H1 (cell line): ENCODE measurements at regions not wholly inside any gene's neighbourhood (a gene's known extent, or its start where the extent isn't known, plus 50 kb on each side); places are given as distances from the start of the nearest gene placed in this dataset.

Experiments used
- CTCF ChIA-PET: fragments of 300-600 bp; sonication (Branson Sonifier 250); formaldehyde crosslinking; loops from one replicate; lab custom pipeline; 2021; ENCODE audit not compliant: partially characterized antibody; lab: Charles Lee
- POLR2A ChIA-PET: fragments of 300-600 bp; sonication (Branson Sonifier 250); formaldehyde crosslinking; loops from one replicate; lab custom pipeline; 2021; ENCODE audit warnings: inconsistent platforms; ENCODE audit not compliant: partially characterized antibody; lab: Charles Lee
- DNase-seq, 2 experiments: peaks; one replicate each; pipeline versions ENCODE4 v3.0.0 to v3.0.0-alpha.2; 2010 to 2022; ENCODE audit warnings: low spot score in 2 of 2, low read depth in 1 of 2, mixed read lengths in 1 of 2
- FAIRE-seq: peaks from 2 replicates; lab custom pipeline; 2011; peaks lifted over from hg19 to GRCh38; lab: Jason Lieb, UNC
- H2AFZ ChIP-seq: 2 replicates; pipeline ENCODE4 v1.8.1; 2012; ENCODE audit warnings: low read length, inconsistent platforms
- H2AK5ac ChIP-seq: 2 replicates; pipeline ENCODE4 v1.6.1; 2013; ENCODE audit warnings: low read depth, low read length
- H2BK120ac ChIP-seq: replicated peaks from 2 replicates; pipeline ENCODE3; 2013; ENCODE audit warnings: low read depth, low read length, inconsistent platforms
- H2BK12ac ChIP-seq: 2 replicates; pipeline ENCODE4 v1.6.1; 2013; ENCODE audit warnings: low read depth, low read length
- H2BK15ac ChIP-seq: 2 replicates; pipeline ENCODE4 v1.6.1; 2013; ENCODE audit warnings: low read length
- H2BK20ac ChIP-seq: 2 replicates; pipeline ENCODE4 v1.6.1; 2013; ENCODE audit warnings: low read length
- H2BK5ac ChIP-seq: 2 replicates; pipeline ENCODE4 v1.6.1; 2013; ENCODE audit warnings: low read depth, low read length
- H3K14ac ChIP-seq: 2 replicates; pipeline ENCODE4 v1.6.1; 2013; ENCODE audit warnings: inconsistent platforms; ENCODE audit not compliant: insufficient read length
- H3K18ac ChIP-seq: 2 replicates; pipeline ENCODE4 v1.6.1; 2013; ENCODE audit warnings: low read length; ENCODE audit errors: extremely low read depth
- H3K23ac ChIP-seq: 2 replicates; pipeline ENCODE4 v1.6.1; 2013; ENCODE audit warnings: inconsistent platforms; ENCODE audit not compliant: insufficient read length
- H3K23me2 ChIP-seq: 2 replicates; pipeline ENCODE4 v1.6.1; 2013; ENCODE audit warnings: low read depth, low read length
- H3K27ac ChIP-seq: 2 replicates; pipeline ENCODE4 v1.6.1; 2011; ENCODE audit warnings: low read depth, low read length, inconsistent platforms
- H3K27me3 ChIP-seq, 4 experiments: replicated peaks in 1 of 4; 1 replicate in 1 of 4; 2 replicates in 3 of 4; pipeline versions ENCODE4 v1.6.1 to v1.8.1; 2011 to 2013; ENCODE audit warnings: low read length in 3 of 4, mild to moderate bottlenecking in 3 of 4, inconsistent platforms in 2 of 4, mixed read lengths in 2 of 4, moderate library complexity in 1 of 4; ENCODE audit not compliant: control insufficient read depth in 3 of 4, insufficient read depth in 3 of 4; ENCODE audit errors: extremely low read depth in 1 of 4
- H3K36me3 ChIP-seq, 4 experiments: 2 replicates each; pipeline versions ENCODE4 v1.6.1 to v1.8.1; 2011 to 2013; ENCODE audit warnings: mild to moderate bottlenecking in 4 of 4, low read length in 3 of 4, moderate library complexity in 2 of 4, control low read depth in 1 of 4, inconsistent platforms in 1 of 4; ENCODE audit not compliant: insufficient read depth in 4 of 4, control insufficient read depth in 2 of 4
- H3K4ac ChIP-seq: replicated peaks from 2 replicates; pipeline ENCODE3; 2013; ENCODE audit warnings: low read length, low read depth, mixed read lengths, inconsistent platforms; ENCODE audit not compliant: insufficient read length
- H3K4me1 ChIP-seq, 4 experiments: replicated peaks in 1 of 4; 1 replicate in 1 of 4; 2 replicates in 3 of 4; pipeline versions ENCODE4 v1.6.1 to v1.8.1; 2011 to 2013; ENCODE audit warnings: low read length in 3 of 4, inconsistent platforms in 2 of 4, mixed read lengths in 1 of 4; ENCODE audit not compliant: insufficient read depth in 4 of 4, control insufficient read depth in 3 of 4
- H3K4me2 ChIP-seq, 2 experiments: 2 replicates each; pipeline versions ENCODE4 v1.6.1 to v1.8.1; 2011 to 2013; ENCODE audit warnings: low read depth in 2 of 2, low read length in 2 of 2, control low read depth in 1 of 2, inconsistent platforms in 1 of 2, mild to moderate bottlenecking in 1 of 2; ENCODE audit not compliant: insufficient read depth in 1 of 2
- H3K4me3 ChIP-seq, 4 experiments: fragments of 200-600, 300-600 bp in 1 of 4; sonication (generic), shearing (Covaris generic), sonication (Bioruptor Twin) in 1 of 4; 2 replicates each; pipeline versions ENCODE4 v1.5.1 to v1.8.1; 2011 to 2016; ENCODE audit warnings: low read length in 4 of 4, low read depth in 3 of 4, control low read depth in 2 of 4, inconsistent platforms in 2 of 4, mild to moderate bottlenecking in 2 of 4, mixed read lengths in 1 of 4, moderate library complexity in 1 of 4; ENCODE audit not compliant: insufficient read depth in 2 of 4; ENCODE audit errors: extremely low read depth in 1 of 4
- H3K56ac ChIP-seq: replicated peaks from 2 replicates; pipeline ENCODE3; 2013; ENCODE audit warnings: low read depth, mild to moderate bottlenecking, mixed read lengths, low read length, inconsistent platforms; ENCODE audit not compliant: insufficient read length
- H3K79me1 ChIP-seq: 2 replicates; pipeline ENCODE4 v1.6.1; 2013; ENCODE audit warnings: low read depth, low read length, control low read depth
- H3K79me2 ChIP-seq, 2 experiments: 2 replicates each; pipeline versions ENCODE4 v1.6.1 to v1.8.1; 2012 to 2013; ENCODE audit warnings: low read length in 2 of 2, mild to moderate bottlenecking in 2 of 2, inconsistent platforms in 1 of 2; ENCODE audit not compliant: insufficient read depth in 2 of 2, control insufficient read depth in 1 of 2
- H3K9ac ChIP-seq, 4 experiments: replicated peaks in 1 of 4; 1 replicate in 1 of 4; 2 replicates in 3 of 4; pipeline versions ENCODE4 v1.6.1 to v1.8.1; 2011 to 2013; ENCODE audit warnings: low read depth in 3 of 4, low read length in 3 of 4, control low read depth in 2 of 4, mild to moderate bottlenecking in 2 of 4, moderate library complexity in 2 of 4, inconsistent platforms in 1 of 4; ENCODE audit errors: extremely low read depth in 1 of 4
- H3K9me3 ChIP-seq, 2 experiments: 2 replicates each; pipeline versions ENCODE4 v1.6.1 to v1.8.1; 2012 to 2013; ENCODE audit warnings: mild to moderate bottlenecking in 2 of 2, moderate library complexity in 2 of 2, control low read depth in 1 of 2, inconsistent platforms in 1 of 2, low read depth in 1 of 2, low read length in 1 of 2, mixed read lengths in 1 of 2; ENCODE audit not compliant: insufficient read depth in 2 of 2
- H4K20me1 ChIP-seq, 2 experiments: replicated peaks in 1 of 2; 2 replicates each; pipeline versions ENCODE3 to v1.8.1; 2011 to 2013; ENCODE audit warnings: inconsistent platforms in 2 of 2, low read length in 2 of 2, mild to moderate bottlenecking in 1 of 2; ENCODE audit not compliant: insufficient read depth in 2 of 2, control insufficient read depth in 1 of 2
- H4K5ac ChIP-seq: 2 replicates; pipeline ENCODE4 v1.6.1; 2013; ENCODE audit warnings: low read length, low read depth, mixed read lengths, inconsistent platforms; ENCODE audit not compliant: insufficient read length
- H4K8ac ChIP-seq: 2 replicates; pipeline ENCODE4 v1.8.0; 2013; ENCODE audit warnings: mild to moderate bottlenecking, moderate library complexity, low read length, inconsistent platforms; ENCODE audit not compliant: insufficient read depth; ENCODE audit errors: extremely low read depth
- H4K91ac ChIP-seq: replicated peaks from 2 replicates; pipeline ENCODE3; 2013; ENCODE audit warnings: low read length, mixed read lengths, inconsistent platforms; ENCODE audit not compliant: insufficient read length
- CTBP2 ChIP-seq: IDR thresholded peaks from 2 replicates; pipeline ENCODE4 v1.7.0; 2011; ENCODE audit warnings: borderline replicate concordance, mild to moderate bottlenecking, moderate library complexity, mixed read lengths, low read length; ENCODE audit not compliant: insufficient read depth, insufficient read length
- JUN ChIP-seq: IDR thresholded peaks from 2 replicates; pipeline ENCODE4 v1.6.1; 2011; ENCODE audit warnings: low read depth, mild to moderate bottlenecking, improper control_type of control experiment, low read length
- JUND ChIP-seq: IDR thresholded peaks from 2 replicates; pipeline ENCODE4 v1.6.1; 2011; ENCODE audit warnings: mild to moderate bottlenecking, improper control_type of control experiment, low read length
- RAD21 ChIP-seq, 2 experiments: IDR thresholded peaks in 1 of 2; conservative IDR thresholded peaks in 1 of 2; 2 replicates each; pipeline ENCODE4 v1.6.1; 2011; ENCODE audit warnings: low read depth in 2 of 2, low read length in 2 of 2, improper control_type of control experiment in 1 of 2, inconsistent platforms in 1 of 2, mild to moderate bottlenecking in 1 of 2, moderate library complexity in 1 of 2
- TAF1 ChIP-seq: IDR thresholded peaks from 2 replicates; pipeline ENCODE4 v1.6.1; 2011; ENCODE audit warnings: mild to moderate bottlenecking, low read depth, low read length
- WGBS, 2 experiments: shearing (Covaris generic) in 1 of 2; methylation state at CpG; one replicate each; pipeline versions ENCODE4 v1.1.6 to v1.1.7; 2013 to 2015; ENCODE audit warnings: low lambda C conversion rate in 2 of 2, mixed read lengths in 2 of 2, inconsistent platforms in 1 of 2, low coverage in 1 of 2, missing lambda C conversion rate in 1 of 2; ENCODE audit not compliant: insufficient replicate concordance in 2 of 2, insufficient coverage in 1 of 2, insufficient read length in 1 of 2; ENCODE audit errors: extremely low coverage in 1 of 2, missing lambda C conversion rate in 1 of 2; 5-methylcytosine and 5-hydroxymethylcytosine counted together
- TF ChIP-seq, protein P1 (sequence below), 3 experiments: IDR thresholded peaks; 1 replicate in 2 of 3; 2 replicates in 1 of 3; pipeline versions ENCODE4 v1.5.1 to v1.6.1; 2011; ENCODE audit warnings: low read length in 3 of 3, mild to moderate bottlenecking in 3 of 3, inconsistent platforms in 2 of 3, low read depth in 1 of 3, moderate library complexity in 1 of 3; ENCODE audit not compliant: insufficient read depth in 1 of 3; ENCODE audit errors: control extremely low read depth in 1 of 3

DNA sequence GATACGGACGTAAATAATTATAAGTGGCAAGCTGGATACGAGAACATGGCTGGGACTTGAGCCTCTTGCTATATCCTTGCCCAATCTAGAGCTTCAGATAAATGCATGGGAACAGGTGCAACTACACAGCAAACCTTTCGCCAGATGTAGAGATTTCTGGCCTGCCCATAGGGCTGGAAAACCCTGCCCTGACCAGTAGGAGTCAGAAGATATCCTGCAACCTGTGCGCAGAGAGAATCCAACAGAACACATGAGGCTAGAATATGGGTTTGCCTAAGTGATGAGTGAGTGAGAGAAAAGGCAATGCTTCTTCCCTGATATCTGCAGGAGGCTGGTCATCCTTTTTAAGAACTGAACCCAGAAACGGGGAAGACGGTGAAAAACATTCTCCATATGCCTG lies 805.3 kb upstream of the TENM3 start:
- no peaks in the 10 kb centered on the region for H3K79me2 ChIP-seq
- no peak overlapping the region for H3K4me3 ChIP-seq
- POLR2A ChIA-PET, result no interaction called here
- H3K18ac ChIP-seq, result no peak overlapping the region
- TF ChIP-seq CTBP2 (no peak), JUN (no peak), TAF1 (no peak), JUND (no peak), RAD21 (IDR thresholded peaks at IDR 0.05 in 1 of 2, conservative IDR thresholded peaks at IDR 0.05 in 1 of 2; ENCODE audit: low read depth in 2 of 2, low read length in 2 of 2) (peak; percentile 36 to 49; a peak in 3 of 4 replicates)
- TF ChIP-seq, protein P1, sequence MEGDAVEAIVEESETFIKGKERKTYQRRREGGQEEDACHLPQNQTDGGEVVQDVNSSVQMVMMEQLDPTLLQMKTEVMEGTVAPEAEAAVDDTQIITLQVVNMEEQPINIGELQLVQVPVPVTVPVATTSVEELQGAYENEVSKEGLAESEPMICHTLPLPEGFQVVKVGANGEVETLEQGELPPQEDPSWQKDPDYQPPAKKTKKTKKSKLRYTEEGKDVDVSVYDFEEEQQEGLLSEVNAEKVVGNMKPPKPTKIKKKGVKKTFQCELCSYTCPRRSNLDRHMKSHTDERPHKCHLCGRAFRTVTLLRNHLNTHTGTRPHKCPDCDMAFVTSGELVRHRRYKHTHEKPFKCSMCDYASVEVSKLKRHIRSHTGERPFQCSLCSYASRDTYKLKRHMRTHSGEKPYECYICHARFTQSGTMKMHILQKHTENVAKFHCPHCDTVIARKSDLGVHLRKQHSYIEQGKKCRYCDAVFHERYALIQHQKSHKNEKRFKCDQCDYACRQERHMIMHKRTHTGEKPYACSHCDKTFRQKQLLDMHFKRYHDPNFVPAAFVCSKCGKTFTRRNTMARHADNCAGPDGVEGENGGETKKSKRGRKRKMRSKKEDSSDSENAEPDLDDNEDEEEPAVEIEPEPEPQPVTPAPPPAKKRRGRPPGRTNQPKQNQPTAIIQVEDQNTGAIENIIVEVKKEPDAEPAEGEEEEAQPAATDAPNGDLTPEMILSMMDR (IDR thresholded peaks at IDR 0.05; ENCODE audit: control extremely low read depth in 1 of 3, insufficient read depth in 1 of 3, low read depth in 1 of 3, low read length in 3 of 3), result peak; percentile 16 to 37 (median 22); a peak in 3 of 4 replicates
- no peak overlapping the region for H2BK120ac ChIP-seq
- 90% methylated on average over 7 of the region's 7 CpGs; no CpG with 5 or more reads in 1 of the 2 experiments for WGBS, 2 experiments
- H2AK5ac ChIP-seq, result no peak overlapping the region
- no peak for FAIRE-seq
- H4K20me1 ChIP-seq, result no peaks in the 10 kb centered on the region
- no peak overlapping the region for H3K4ac ChIP-seq
- H3K27ac ChIP-seq, result no peak overlapping the region
- H3K23ac ChIP-seq, result no peak overlapping the region
- no peak overlapping the region for H4K8ac ChIP-seq
- no peak for DNase-seq
- H2BK15ac ChIP-seq, result no peak overlapping the region
- no peak overlapping the region for H2BK12ac ChIP-seq
- no peak overlapping the region for H2AFZ ChIP-seq
- H4K5ac ChIP-seq, result no peak overlapping the region
- H3K23me2 ChIP-seq, result no peaks in the 10 kb centered on the region
- H3K9ac ChIP-seq, result no peak overlapping the region
- no peak overlapping the region for H2BK20ac ChIP-seq
- no peaks in the 10 kb centered on the region for H3K9me3 ChIP-seq
- CTCF ChIA-PET, result interaction anchor here (0.5 to 1.4 kb wide), 7 partner anchors 9 to 773 kb away, joined by 3 to 5 read pairs (median 3); no protein-coding TSS in a partner anchor
- no peak overlapping the region for H3K56ac ChIP-seq
- H3K4me2 ChIP-seq, result no peak overlapping the region
- no peaks in the 10 kb centered on the region for H3K4me1 ChIP-seq
- no peak overlapping the region for H4K91ac ChIP-seq
- no peak overlapping the region for H2BK5ac ChIP-seq
- no peaks in the 10 kb centered on the region for H3K36me3 ChIP-seq
- no peaks in the 10 kb centered on the region for H3K79me1 ChIP-seq
- no peaks in the 10 kb centered on the region for H3K27me3 ChIP-seq
- no peak overlapping the region for H3K14ac ChIP-seq
